OCI-LY1 (cell line): ENCODE measurements at regions not wholly inside any gene's neighbourhood (a gene's known extent, or its start where the extent isn't known, plus 50 kb on each side); places are given as distances from the start of the nearest gene placed in this dataset.

Source experiments
- CTCF ChIP-seq: fragments of 200-600 bp; sonication (generic), shearing (Covaris generic); IDR thresholded peaks from 2 replicates; pipeline ENCODE4 v1.5.1; 2017; ENCODE audit warnings: mild to moderate bottlenecking, antibody characterized with exemption, low read length, moderate library complexity, mixed read lengths
- EZH2 ChIP-seq: fragments of 200-600 bp; sonication (generic), shearing (Covaris generic); IDR thresholded peaks from 2 replicates; pipeline ENCODE4 v1.8.0; 2017; ENCODE audit warnings: borderline replicate concordance, mixed run types, mild to moderate bottlenecking, antibody characterized with exemption, low read length, moderate library complexity, mixed read lengths

GRCh38 chr11:127592371-127592770 lies 591.8 kb upstream of the KIRREL3 start:
- TF ChIP-seq CTCF = no peak
- no peak for TF ChIP-seq EZH2
